CD4-positive, alpha-beta T cell treated with Interleukin-2 at 100 ng/mL for 4 hours (primary cell): ENCODE measurements at regions not wholly inside any gene's neighbourhood (a gene's known extent, or its start where the extent isn't known, plus 50 kb on each side); places are given as distances from the start of the nearest gene placed in this dataset.

Experiments
- DNase-seq: peaks from one replicate; pipeline ENCODE4 v3.0.0-alpha.2; 2020; ENCODE audit warnings: low spot score

DNA sequence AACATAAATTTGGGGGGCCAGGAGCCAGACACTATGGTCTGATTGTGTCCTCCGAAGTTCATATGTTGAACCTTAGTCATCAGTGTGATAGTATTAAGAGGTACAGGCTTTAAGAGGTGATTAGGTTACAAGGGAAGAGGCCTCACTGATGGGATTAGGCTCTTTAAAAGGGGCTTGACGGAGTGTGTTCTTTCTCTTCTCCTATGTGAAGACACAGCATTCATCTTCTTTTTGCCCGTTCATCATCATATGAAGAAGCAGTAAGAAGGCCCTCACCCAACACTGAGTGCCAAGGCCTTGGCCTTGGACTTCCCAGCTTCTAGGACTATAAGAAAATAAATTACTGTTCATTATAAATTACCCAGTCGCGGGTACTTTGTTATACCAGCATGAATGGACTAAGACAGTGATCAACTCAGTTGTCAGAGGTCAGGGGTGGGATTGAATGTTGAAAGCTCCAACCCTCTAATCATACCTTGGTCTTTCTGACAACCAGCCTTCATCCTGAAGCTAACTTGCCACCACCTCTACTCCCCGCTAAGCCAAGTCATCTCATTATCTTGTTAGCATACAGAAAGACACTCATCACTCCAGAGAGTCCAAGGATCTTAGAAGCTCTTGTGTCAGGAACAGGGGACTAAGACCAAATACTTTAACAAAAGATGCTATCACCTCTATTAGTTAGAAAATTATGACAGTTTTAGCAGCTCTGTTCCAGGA, 543.4 kb upstream of the DIPK2B start:
- DNase-seq = no peak

DNA sequence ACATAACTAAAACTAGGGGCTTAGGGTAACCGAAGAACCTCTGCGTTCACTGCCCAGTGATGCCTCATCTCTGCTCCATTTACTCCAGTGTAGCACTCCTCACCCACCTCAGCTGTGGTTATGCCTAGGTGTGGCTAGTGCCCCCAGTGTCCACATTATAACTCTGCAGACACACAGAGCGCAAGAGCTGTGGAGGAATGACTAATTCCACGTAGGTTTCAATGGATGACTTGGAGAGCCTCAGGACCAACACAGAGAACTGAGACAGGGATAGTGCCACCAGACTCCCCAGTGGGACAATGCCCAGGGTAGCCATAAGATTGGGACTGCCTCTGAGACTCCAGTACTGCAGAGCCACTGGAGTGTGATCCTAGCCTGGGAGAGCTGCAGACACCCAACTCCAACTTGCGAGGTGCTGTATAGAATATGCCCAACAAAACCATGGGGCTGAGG, 542.4 kb upstream of the DIPK2B start:
- no peak for DNase-seq

DNA sequence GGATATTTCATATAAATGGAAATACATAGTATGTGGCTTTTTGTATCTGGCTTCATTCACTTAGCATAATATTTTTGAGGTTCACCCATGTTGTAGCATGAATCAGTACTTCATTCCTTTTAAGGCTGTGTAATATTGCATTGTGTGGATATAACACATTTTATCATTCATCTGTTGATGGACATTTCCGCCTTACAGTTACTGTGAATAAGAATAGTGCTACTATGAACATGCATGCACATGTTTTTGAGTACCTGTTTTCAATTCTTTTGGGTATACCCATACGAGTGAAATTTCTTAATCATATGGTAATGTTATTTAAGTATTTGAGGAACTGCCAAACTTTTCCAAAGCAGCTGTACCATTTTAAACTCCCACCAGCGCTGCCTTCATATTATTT, 539.6 kb upstream of the DIPK2B start:
- no peak for DNase-seq

DNA sequence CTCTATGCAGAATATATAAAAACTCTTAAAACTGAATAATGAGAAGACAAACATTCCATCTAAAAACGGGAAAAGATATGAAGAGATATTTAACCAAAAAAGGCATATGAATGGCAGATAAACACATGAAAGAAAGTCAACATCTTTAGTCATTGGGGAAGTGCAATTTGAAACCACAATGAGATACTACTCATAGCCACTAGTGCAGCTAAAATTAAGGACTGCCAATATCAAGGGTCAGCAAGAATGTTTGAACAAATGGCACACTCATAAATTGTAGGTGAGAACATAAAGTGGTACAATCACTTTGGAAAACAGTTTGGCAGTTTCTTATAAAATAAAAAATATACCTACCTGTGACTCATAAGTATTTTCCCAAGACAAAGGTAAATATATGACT, 534.9 kb upstream of the DIPK2B start:
- no peak for DNase-seq

DNA sequence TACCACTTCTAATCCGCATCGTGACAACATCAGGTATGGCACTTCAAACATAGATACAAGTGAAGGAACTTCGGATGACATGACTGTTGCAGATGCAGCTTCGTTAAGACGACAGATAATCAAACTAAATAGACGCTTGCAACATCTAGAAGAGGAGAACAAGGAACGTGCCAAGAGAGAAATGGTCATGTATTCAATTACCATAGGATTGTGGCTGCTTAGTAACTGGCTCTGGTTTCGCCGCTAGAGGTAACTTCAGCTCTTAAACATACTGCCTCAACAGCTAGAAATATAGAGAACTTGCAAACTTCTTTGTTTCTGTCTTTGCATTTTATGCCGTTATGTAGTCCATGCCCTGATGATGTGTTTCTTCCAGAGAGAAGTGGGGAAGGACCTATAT, 530.8 kb upstream of the DIPK2B start:
- DNase-seq = no peak

- DNase-seq = no peak
Observed at GRCh38 chrX:45727761-45728160, 527.1 kb upstream of the DIPK2B start.

- no peak for DNase-seq
Observed at GRCh38 chrX:45722471-45722870, 521.8 kb upstream of the DIPK2B start.

DNA sequence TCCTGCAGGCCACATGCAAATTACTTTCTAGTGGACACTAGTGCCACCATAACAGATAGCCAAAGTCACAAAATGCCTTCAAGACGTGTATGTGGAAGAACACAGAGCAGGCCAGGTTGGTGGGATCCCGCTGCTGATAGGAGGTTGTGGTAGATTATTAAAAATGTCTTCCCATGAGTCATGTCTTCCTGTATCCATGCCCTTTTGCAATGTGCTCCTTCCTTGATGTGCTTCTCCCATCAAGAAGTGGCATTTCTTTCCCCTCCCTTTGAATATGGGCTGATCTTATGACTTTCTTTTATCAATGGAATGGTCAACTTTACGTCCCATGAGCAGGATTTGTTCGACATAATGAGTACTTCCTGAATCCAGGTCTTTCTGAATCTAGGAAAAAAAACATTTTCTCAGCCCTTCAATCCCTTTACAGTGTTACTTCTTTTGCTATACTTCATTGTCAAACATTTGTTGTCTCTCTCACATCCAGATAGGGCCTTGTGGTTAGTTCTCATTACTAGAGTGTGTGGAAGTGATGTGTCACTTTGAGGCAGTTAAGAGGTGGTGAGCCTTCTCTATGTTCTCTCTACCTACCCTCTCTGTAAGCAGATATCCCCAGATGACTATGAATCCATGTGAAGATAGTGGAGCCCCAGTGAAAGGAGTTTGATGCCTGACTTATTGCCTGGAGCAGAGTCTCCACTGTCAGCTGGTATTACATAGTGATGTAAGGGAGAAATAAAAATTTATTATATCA, 519.2 kb upstream of the DIPK2B start:
- DNase-seq = no peak

GRCh38 chrX:45718676-45719075, 518.0 kb upstream of the DIPK2B start:
- no peak for DNase-seq

DNA sequence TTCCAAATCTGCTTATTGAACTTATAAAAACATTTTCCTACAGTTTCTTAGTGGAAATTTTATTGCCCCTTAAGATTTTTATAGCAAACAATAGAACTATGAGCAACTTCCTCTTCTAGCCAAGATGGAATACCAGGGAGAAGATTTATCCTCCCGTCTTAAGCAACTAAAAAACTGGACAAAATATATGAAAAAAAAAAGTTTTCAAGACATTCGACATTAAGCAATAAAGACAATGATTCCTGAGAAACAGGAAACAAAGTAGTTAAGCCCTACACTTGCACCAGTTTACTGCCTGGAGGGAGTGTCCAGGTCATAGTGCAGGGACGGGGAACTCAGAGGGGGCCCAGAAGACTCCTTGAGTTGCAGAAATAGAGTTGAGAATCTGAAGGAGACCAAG, 516.1 kb upstream of the DIPK2B start:
- DNase-seq = no peak

DNA sequence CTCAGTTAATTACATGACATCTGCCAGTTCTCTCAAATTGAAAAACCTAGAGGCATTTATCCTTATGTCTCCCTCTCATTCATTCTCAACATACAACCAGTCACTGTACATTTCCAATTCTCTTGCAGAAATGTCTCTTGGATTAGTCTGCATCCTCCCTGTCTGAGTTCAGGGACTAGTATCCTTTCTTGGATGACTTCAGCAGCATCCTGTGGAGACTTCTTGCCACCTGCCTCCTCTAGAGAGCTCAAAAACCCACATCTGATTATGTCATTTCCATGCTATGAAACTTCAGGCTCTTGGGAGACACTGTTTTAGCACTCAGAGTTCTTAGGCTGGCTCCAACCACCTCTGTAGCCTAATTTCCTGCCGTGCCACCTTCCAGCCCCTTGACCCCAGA, 515.1 kb upstream of the DIPK2B start:
- no peak for DNase-seq

DNA sequence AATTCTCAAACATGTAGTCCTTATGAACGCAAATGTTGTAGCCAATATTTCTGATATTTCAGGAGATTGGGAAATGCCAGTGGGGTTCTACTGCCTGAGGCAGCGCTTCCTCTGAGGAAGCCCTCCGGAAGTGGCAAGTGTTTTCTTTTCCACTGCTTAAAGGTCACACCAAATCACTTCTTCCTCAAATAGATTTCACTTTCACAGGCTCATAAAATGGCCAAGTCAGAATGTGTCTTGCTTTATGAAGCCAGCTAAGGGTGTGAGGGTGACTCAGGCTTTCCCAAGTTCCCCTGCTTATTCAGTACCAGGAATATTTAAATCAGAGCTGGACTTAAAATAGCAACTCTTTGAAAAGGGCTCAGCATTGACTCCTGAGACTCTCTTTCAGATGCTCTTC, 514.2 kb upstream of the DIPK2B start:
- DNase-seq = peak; percentile 1

GRCh38 chrX:45712067-45712466, 511.4 kb upstream of the DIPK2B start:
- DNase-seq = no peak

GRCh38 chrX:45711231-45711630, 510.6 kb upstream of the DIPK2B start:
- no peak for DNase-seq

DNA sequence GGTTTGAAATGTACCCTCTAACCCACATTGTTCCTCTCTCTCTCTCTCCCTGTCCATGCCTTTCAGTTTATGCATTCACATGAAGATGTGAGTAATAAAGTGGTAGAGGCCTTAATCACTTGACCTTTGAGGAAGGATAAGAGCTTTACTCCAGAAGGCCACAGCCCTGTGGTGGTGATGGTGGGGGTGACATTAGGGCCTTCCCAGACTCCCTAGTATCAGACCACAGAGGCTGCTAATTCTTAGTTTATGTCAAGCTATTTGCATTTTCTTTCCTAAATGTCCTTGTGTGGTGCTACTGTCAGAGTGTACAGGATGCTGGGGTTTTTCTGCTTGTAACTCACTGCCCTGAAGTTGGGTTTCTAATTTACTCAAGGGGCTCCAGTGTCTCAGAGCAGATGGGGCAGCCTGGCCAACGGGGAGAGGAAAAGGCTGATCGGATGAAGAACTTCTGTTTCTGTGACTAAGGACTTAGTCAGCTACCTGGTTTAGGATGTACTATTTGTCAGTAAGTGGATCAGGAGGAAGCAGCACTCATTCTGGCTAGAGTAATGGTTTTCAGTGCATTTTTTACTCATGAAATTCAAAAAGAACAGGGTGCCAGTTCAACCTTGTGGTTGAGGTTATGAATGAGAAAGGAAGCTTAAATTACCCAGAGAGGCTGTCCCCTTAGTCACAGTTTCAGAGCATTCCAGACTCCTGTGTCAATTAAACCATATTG, 509.6 kb upstream of the DIPK2B start:
- DNase-seq = peak; percentile 11

DNA sequence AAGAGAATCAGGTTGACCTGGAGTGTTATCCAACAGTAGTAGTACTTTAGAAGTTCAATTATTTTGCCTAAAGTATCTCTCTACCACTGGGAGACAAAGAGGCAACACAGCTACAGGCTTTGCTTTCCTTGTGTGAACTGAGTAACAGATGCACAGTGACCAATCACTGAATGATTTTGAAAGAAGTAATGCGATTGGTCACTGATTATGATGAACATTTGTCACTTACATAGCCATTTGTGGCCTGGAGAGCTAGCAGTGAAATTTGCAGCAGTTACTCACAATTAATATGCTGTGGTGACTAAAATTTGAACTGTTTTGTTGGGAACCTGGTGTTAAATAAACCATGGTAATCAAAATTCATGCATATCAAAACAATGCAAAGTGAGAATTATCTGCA, 508.7 kb upstream of the DIPK2B start:
- no peak for DNase-seq

DNA sequence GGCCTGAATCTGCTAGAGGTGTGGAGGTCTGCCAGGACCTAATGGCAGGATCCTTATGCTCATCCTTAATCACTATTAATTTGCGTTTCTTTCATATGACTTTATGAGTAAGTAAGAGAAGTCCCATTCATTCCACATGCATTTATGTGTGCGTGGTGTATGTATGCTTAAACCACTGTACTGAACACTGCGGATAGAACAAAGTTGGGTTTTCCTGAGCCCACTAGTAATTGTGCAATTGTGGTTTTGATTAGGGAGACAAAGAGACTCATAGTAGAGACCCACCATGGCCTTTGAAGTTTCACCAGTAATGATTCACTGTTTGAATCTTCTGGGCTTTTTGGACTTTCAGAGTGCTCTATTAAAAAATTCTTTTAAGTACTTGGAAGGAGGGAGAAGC, 498.5 kb upstream of the DIPK2B start:
- no peak for DNase-seq

GRCh38 chrX:45697591-45697990, 496.9 kb upstream of the DIPK2B start:
- no peak for DNase-seq

GRCh38 chrX:45696736-45697135, 496.1 kb upstream of the DIPK2B start:
- no peak for DNase-seq

DNA sequence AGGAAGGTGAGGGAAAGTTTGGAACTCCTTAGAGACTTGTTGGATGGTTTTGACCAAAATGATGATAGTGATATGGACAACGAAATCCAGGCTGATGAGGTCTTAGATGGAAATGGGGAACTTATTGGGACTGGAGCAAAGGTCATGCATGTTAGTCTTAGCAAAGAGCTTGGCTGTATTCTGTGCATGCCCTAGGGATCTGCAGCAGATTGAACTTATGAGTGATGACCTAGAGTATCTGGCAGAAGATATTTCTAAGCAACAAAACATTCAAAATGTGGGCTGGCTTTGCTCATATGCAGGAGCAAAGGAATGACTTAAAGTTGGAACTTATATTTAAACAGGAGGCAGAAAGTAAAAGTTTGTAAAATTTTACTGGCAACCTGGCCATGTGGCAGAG, 489.3 kb upstream of the DIPK2B start:
- no peak for DNase-seq

GRCh38 chrX:45683914-45684313, 483.2 kb upstream of the DIPK2B start:
- no peak for DNase-seq

DNA sequence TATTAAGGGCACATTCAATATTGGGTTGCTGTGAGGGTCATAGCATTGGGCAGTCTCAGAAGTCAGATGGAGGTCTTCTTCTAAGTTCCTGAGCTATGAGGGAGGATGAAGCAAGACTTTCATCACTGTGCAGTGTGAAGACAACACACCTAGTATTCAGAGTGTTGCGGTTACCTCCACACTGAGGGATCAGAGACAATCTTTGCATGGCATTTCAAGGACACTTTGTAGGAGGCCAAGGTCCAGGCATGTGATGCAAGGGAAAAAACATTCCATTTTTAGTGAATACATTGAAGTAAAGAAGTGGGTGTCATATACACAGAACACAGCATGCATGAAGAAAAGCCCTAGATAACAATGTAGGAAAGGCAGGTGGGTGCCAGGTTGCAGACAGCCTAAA, 481.2 kb upstream of the DIPK2B start:
- DNase-seq = no peak

DNA sequence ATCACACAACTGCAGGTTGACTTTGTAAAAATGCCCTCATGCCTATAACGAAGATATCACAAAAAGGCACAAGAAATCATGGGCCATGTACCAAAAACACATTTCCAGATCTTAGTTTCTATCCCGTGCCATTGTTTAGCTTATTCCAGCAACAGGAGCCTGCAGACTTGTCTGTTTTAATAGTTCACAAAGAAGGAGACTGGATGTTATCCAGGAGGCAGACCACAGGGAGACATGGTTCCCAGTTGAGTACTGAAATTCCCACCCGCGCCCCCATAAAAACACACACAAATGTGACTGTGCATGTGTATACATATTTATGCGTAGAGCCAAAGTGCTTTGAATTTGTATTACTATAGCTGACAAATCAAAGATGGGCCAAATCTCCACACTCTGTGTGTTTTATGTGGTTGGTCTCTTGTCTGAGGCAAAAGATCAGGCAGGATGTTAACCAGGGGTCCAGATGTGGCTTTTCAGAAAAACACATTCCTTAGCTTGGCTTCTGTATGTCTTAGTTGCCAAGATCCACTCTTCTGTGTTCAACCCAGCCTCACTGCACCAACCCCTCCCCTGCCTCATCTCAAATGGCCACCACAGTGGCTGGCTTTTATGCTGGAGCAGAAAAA, 469.2 kb upstream of the DIPK2B start:
- no peak for DNase-seq
